Stimulated activated memory B cell treated with anti-CD40 and anti-IgM and Interleukin-4, amounts not matched to agents 10 μg/mL and 1 μg/mL and 100 μg/mL, for 72 hours (primary cell): ENCODE measurements at regions not wholly inside any gene's neighbourhood (a gene's known extent, or its start where the extent isn't known, plus 50 kb on each side); places are given as distances from the start of the nearest gene placed in this dataset.

Experiments used
- ATAC-seq: fragments of 150-1000 bp; cut with Tn5 transposase; 2 replicates; pipeline ENCODE4 v1.10.0; 2021
- H3K27ac Mint-ChIP-seq: one replicate; pipeline ENCODE4 v1.8.0; 2022; ENCODE audit warnings: mild to moderate bottlenecking, mixed read lengths
- H3K27me3 Mint-ChIP-seq: one replicate; pipeline ENCODE4 v1.8.0; 2022; ENCODE audit warnings: mixed read lengths
- H3K36me3 Mint-ChIP-seq: one replicate; pipeline ENCODE4 v1.8.0; 2022; ENCODE audit warnings: mixed read lengths
- H3K4me1 Mint-ChIP-seq: one replicate; pipeline ENCODE4 v1.8.0; 2022; ENCODE audit warnings: mixed read lengths
- H3K4me3 Mint-ChIP-seq: one replicate; pipeline ENCODE4 v1.8.0; 2022; ENCODE audit warnings: mild to moderate bottlenecking, moderate library complexity, mixed read lengths
- H3K9me3 Mint-ChIP-seq: one replicate; pipeline ENCODE4 v1.8.0; 2022; ENCODE audit warnings: mixed read lengths

GRCh38 chr4:90074322-90074886 is 52.8 kb upstream of the CCSER1 start:
- no peak for ATAC-seq
- Mint-ChIP-seq H3K27ac (peak overlapping the region; percentile 34), H3K9me3 (no peaks in the 10 kb centered on the region), H3K36me3 (no peaks in the 10 kb centered on the region), H3K27me3 (no peaks in the 10 kb centered on the region), H3K4me1 (peaks cover 34% of the 10 kb centered on the region), H3K4me3 (no peak overlapping the region)
